DOHH2 (cell line): ENCODE measurements at regions not wholly inside any gene's neighbourhood (a gene's known extent, or its start where the extent isn't known, plus 50 kb on each side); places are given as distances from the start of the nearest gene placed in this dataset.

Source experiments
- CTCF ChIP-seq: fragments of 200-600 bp; sonication (generic); IDR thresholded peaks from one replicate; pipeline ENCODE4 v1.5.1; 2014; ENCODE audit warnings: antibody characterized with exemption, mild to moderate bottlenecking, low read depth, low read length; ENCODE audit not compliant: poor library complexity, severe bottlenecking
- EZH2phosphoT487 ChIP-seq: fragments of 200-600 bp; sonication (generic); IDR thresholded peaks from 2 replicates; pipeline ENCODE4 v1.6.1; 2017; ENCODE audit warnings: borderline replicate concordance, mild to moderate bottlenecking, antibody characterized with exemption, low read length, moderate library complexity, mixed read lengths

GRCh38 chr6:167210375-167211294 lies 52.9 kb upstream of the GPR31 start:
- TF ChIP-seq CTCF (no peak), EZH2phosphoT487 (no peak)
